Glutamatergic neuron (in vitro differentiated cells): ENCODE measurements at regions not wholly inside any gene's neighbourhood (a gene's known extent, or its start where the extent isn't known, plus 50 kb on each side); places are given as distances from the start of the nearest gene placed in this dataset.
"Not testable (repeated sequence)": the region's sequence is repeated elsewhere in the genome, so short reads cannot be mapped to it uniquely, and the experiment has no call there.

Experiments used
- DNase-seq: peaks from one replicate; pipeline ENCODE4 v3.0.0; 2022
- H3K27ac Mint-ChIP-seq: one replicate; pipeline ENCODE4 v1.8.0; 2020; ENCODE audit warnings: mild to moderate bottlenecking, mixed read lengths, inconsistent platforms; ENCODE audit not compliant: unreplicated experiment
- H3K27me3 Mint-ChIP-seq: one replicate; pipeline ENCODE4 v1.8.0; 2020; ENCODE audit warnings: mild to moderate bottlenecking, moderate library complexity, mixed read lengths, inconsistent platforms; ENCODE audit not compliant: unreplicated experiment
- H3K36me3 Mint-ChIP-seq: one replicate; pipeline ENCODE4 v1.8.0; 2020; ENCODE audit warnings: mild to moderate bottlenecking, mixed read lengths, inconsistent platforms; ENCODE audit not compliant: unreplicated experiment
- H3K4me1 Mint-ChIP-seq: one replicate; pipeline ENCODE4 v1.8.0; 2020; ENCODE audit warnings: mild to moderate bottlenecking, low read depth, mixed read lengths, inconsistent platforms; ENCODE audit not compliant: unreplicated experiment
- H3K4me3 Mint-ChIP-seq: one replicate; pipeline ENCODE4 v1.8.0; 2020; ENCODE audit warnings: mild to moderate bottlenecking, mixed read lengths, inconsistent platforms; ENCODE audit not compliant: unreplicated experiment
- H3K9me3 Mint-ChIP-seq: one replicate; pipeline ENCODE4 v1.8.0; 2020; ENCODE audit warnings: mild to moderate bottlenecking, moderate library complexity, mixed read lengths, inconsistent platforms; ENCODE audit not compliant: unreplicated experiment
- CTCF ChIP-seq: fragments of 200-600 bp; sonication (generic); IDR thresholded peaks from one replicate; pipeline ENCODE4 v1.5.0; 2021; ENCODE audit not compliant: partially characterized antibody, unreplicated experiment

- H3K4me1 Mint-ChIP-seq, result peaks cover 3% of the 10 kb centered on the region
- H3K36me3 Mint-ChIP-seq, result no peaks in the 10 kb centered on the region
- no peaks in the 10 kb centered on the region for H3K9me3 Mint-ChIP-seq
- no peak for TF ChIP-seq CTCF
- H3K27ac Mint-ChIP-seq, result no peak overlapping the region
- no peak overlapping the region for H3K4me3 Mint-ChIP-seq
- DNase-seq, result no peak
- no peaks in the 10 kb centered on the region for H3K27me3 Mint-ChIP-seq
These were observed 717.4 kb downstream of the SI start for GRCh38 chr3:164360738-164361406.

GRCh38 chr3:164360078-164360578 is 718.2 kb downstream of the SI start:
- H3K4me3 Mint-ChIP-seq, result no peak overlapping the region
- no peaks in the 10 kb centered on the region for H3K9me3 Mint-ChIP-seq
- no peaks in the 10 kb centered on the region for H3K27me3 Mint-ChIP-seq
- no peak for TF ChIP-seq CTCF
- no peaks in the 10 kb centered on the region for H3K36me3 Mint-ChIP-seq
- no peak overlapping the region for H3K27ac Mint-ChIP-seq
- H3K4me1 Mint-ChIP-seq, result peaks cover 3% of the 10 kb centered on the region
- no peak for DNase-seq

GRCh38 chr3:164352991-164353390 is 725.3 kb downstream of the SI start:
- no peaks in the 10 kb centered on the region for H3K27me3 Mint-ChIP-seq
- H3K4me3 Mint-ChIP-seq, result no peak overlapping the region
- H3K36me3 Mint-ChIP-seq, result no peaks in the 10 kb centered on the region
- H3K4me1 Mint-ChIP-seq, result peaks cover 4% of the 10 kb centered on the region
- H3K27ac Mint-ChIP-seq, result no peak overlapping the region
- no peak for DNase-seq
- H3K9me3 Mint-ChIP-seq, result no peaks in the 10 kb centered on the region
- TF ChIP-seq CTCF, result no peak

- no peak overlapping the region for H3K27ac Mint-ChIP-seq
These were observed 727.2 kb downstream of the SI start for GRCh38 chr3:164351131-164351530.

GRCh38 chr3:164342206-164342605 is 736.1 kb downstream of the SI start:
- not testable (repeated sequence) for DNase-seq, H3K4me3 Mint-ChIP-seq, H3K27me3 Mint-ChIP-seq, H3K27ac Mint-ChIP-seq, H3K9me3 Mint-ChIP-seq, H3K4me1 Mint-ChIP-seq
- peaks cover 11% of the 10 kb centered on the region for H3K36me3 Mint-ChIP-seq

More at GRCh38 chr3:164351131-164351530, 727.2 kb downstream of the SI start:
- Mint-ChIP-seq H3K36me3 (peaks cover 10% of the 10 kb centered on the region), H3K4me1 (peaks cover 2% of the 10 kb centered on the region), H3K9me3 (no peaks in the 10 kb centered on the region), H3K27me3 (no peaks in the 10 kb centered on the region), H3K4me3 (no peak overlapping the region)
- DNase-seq, result no peak
- TF ChIP-seq CTCF, result no peak
